MV-4-11 (cell line): ENCODE measurements at regions not wholly inside any gene's neighbourhood (a gene's known extent, or its start where the extent isn't known, plus 50 kb on each side); places are given as distances from the start of the nearest gene placed in this dataset.

ENCODE experiments used
- DNase-seq: peaks from one replicate; lab custom pipeline; 2025; lab: John Stamatoyannopoulos, UW

DNA sequence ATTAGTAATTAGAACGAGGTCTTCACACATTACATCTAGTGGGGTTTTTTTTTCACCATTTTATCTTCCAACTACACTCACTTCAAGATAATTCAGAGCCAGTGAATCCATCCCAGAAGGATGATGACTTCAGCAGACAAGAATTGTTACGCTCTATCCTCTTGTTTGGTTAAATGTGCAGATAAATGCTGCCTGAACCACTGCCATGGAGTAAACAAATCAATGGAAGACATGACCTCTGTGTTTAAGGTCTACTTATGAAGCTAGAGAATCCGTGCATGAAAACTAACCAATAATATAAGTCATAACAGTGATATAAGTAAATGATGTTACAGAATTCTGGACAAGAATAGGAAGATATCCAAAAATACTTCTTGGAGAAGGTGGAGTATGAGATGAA lies 602.6 kb downstream of the TLR4 start:
- DNase-seq = no peak

DNA sequence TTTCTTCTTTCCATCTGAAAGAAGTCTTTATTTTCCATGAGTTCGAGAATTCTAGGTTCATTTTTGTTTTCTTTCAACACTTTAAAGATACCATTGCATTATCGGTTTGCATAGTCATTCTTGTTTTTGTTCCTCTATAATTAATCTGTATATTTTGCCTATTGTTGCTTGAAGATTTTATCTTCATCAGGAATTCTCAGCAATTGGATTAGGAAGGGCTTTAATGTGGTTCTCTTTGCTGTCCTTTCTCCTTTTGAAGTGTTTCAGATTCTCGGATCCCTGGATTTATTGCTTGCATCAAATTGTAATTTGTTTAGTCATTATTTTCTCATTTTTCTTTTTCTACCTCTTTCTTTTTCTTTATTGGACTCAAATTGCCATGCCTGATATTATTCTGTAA lies 609.8 kb downstream of the TLR4 start:
- DNase-seq = no peak

DNA sequence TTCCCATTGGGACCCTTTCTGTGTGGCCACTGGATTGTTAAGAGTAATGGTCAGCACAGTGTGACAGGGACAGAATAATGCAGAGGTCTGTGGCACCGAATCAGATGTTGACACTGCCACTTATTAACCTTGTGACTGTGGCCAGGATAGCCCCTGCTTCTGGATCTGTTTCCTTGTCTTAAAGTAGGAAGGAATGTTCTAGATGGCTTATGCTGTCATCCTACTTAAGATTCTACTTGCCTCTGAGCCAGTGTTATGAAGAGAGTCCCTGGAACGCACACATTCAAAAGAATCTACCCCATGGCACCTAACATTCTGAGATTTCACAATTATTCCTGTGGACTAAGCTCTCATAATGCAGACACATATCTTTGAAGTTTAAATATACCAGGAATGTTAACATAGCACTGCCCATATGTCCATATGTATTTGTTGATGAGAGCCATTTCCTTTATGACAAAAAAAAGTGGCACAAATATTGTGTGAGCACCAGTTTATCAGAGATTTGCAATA lies 612.7 kb downstream of the TLR4 start:
- no peak for DNase-seq

DNA sequence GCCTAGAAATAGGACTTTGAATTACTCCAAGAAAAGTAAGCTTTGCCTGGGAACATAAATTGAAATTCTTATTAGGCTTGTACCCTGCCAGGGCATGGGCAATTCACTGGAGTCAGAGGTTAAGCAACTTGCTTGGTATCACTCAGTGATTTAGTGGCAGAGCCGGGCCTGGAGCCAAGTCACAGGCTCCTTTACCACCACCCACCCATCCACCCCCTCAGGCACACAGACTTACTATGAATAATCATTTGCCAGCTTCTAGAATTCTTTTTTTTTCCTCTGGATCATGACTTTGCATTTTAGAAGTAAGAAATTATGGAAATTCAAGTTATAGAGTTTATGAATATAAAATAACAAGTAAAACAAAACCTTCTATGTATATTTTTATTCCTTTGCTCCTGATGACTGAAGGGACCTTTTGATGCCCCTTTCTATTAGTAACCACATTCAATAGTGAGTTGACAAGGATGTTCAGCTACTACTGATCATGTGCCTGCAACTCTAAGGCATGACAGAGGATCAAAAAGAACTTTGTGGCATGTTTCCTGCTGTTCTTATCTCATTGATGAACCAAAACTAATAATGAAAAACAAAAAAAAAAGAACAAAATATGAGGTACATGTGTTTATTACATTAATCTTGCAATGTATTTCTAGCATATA lies 614.7 kb downstream of the TLR4 start:
- DNase-seq = no peak

DNA sequence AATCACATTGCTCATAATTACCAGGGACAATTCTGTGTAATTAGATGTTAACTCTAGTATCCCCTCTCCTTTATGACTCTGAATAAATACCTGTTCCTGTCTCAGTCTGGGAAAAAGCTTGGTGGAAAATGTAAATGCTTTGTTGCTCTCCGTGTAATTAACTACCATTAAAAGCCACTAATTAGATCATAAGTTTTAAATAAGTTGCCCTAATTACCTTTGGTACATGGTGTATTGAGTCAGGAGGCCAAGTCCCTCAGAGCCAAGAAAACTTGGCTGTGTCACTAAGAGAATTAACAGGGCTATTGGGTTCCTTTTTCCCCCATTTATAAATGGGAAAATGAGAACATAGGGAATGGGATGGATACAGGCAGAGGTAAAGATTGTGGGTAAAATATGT lies 617.6 kb downstream of the TLR4 start:
- DNase-seq = no peak

DNA sequence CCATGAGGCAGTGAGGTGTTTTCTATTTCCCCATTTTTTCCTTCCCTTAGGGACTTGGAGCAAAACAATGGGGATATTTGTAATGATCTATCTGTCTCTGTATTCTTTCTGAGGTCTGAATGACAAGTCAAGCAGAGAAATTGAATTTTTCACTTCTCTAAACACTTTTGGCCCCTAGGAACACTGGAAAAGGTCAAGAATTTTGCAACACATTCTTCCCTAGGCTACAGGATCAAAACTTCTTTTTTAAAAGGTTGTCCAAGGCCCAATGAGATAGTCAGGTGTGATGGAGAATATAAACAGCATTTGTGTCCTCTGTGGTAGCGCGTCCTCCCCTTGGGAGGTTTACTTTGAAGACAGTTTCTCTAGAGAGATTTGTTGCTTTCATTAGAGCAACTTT lies 620.5 kb downstream of the TLR4 start:
- no peak for DNase-seq

DNA sequence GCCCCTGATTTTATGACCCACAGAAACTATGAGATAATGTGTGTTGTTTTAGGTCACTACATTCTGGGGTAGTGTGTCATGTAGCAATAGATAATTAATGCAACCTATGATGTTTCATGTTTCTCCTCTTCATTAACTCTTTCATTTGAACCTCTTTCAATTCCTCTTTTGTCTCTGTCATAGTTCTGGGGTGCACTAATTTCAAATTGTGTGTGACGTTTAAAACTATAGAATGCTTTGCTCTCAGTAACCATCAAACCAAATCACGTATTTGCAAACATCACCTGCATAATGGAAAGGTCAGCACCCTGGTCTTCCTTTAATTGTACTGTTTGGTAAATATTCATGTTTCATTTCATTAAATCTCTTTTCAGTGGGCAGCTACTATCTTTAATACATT lies 621.6 kb downstream of the TLR4 start:
- DNase-seq = no peak

DNA sequence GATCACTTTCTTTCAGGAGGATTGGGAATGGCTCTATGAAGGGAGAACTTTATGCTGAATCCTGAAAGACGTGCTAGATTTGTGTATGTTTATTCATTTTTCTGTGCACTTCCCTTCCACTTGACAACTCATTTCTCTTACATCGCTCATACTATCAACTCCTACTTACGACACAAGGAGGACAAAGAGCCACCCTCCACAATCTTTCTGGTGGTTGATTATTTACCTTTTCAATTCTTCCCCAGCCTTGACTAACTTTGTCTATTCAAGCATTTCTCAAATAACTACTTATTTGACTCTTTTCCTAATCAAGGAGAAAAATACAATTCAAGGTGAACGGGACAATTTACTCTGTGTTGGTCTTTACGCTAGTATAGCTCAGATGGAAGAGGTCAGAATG lies 622.1 kb downstream of the TLR4 start:
- no peak for DNase-seq

DNA sequence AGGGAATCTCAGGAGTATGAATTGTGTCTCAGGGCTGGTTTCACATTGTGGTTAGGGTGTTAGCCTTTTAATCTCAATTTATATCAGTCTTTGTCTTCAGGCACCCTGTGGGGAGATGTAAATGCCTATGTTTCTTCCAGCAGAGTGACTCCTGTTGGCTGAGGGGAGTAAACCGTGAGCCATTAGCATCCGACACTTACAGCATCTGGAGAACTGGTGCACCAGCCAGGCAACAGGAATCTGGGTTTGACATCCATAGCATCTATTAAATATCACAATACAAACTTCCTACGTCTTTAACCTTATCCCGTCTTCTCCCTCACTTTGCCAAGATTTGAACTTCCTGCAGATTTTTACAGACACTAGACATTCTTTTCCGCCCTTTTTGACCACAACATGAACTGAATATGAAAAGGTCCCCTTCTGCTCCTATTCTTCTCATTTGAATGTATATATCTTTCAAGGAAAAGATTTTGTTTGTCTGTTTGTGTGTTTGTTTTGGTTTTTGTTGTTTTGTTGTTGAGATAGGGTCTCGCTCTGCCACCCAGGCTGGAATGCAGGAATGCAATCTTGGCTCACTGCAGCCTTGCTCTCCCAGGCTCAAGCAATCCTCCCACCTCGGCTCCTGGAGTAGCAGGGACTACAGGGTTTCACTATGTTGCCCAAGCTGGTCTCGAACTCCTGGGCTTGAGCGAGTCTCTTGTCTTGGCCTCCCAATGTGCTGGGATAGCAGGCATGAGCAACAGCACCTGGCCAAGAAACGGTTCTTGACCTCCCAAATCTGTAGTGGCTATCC lies 626.2 kb downstream of the TLR4 start:
- no peak for DNase-seq

DNA sequence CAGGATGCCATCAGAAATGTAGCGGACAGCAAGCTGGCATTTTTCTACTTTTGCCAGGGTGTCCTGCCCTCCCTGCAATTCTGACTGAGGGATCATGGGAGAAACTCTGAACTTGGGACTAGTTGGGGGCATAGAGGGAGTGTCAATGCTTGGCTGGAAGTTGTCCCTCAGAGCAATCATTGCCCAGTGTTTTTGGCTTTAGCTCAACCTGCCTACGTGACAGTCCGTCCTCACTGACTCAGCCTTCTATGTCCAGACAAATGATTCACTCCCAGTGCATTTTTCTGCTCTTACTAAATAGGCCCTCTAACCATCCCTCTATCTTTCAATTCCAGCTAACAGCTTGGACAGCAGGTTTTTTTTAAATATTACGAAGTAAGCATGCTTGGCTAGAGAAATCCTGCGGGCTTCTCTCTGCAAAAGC lies 627.4 kb downstream of the TLR4 start:
- no peak for DNase-seq

DNA sequence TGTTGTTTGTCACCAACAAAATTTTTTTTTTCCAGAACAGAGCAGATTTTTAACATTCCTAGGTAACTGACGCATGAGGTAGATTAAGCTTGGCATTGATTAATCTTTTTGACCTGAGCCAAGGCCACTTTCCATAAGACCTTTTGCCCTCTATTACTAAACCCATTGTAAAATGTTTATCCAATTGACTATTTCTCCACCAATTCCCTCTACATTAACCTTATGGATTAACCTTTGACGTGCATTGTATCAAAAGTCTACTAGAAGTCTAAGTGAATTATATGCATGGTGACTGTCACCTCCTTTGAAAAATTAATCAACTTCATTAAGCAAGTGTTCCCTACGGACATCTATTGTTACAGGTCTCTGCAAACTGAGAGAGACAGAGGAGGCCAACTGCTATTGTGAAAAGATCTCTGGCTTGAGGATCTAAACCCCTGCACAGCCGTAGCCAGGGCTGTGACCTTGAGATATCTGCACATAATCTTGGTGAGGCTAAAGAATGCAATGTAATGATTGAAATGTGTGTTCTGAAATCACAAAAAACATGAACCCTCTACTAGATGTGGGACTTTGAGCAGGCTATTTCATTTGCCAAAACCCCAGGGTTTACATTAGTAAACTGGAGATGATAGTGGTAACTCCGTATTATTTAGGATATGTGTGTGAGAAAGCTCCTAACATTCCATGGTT lies 632.2 kb downstream of the TLR4 start:
- DNase-seq = no peak

DNA sequence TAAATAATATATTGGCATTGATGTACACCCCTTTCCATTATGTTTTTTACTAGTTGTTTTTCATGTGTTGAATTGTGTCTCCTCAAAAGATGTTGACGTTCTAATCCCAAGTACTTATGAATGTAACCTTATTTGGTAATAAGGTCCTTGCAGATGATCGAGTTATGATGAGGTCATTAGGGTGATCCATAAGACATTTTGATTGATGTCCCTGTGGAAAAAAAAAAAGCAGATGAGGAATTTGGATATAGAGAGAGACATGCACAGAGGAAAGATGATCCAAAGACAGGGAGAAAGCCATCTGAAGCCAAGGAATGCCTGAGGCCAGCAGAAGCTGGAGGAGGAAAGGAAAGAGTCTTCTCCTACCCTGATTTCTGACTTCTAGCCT lies 632.7 kb downstream of the TLR4 start:
- DNase-seq = no peak

DNA sequence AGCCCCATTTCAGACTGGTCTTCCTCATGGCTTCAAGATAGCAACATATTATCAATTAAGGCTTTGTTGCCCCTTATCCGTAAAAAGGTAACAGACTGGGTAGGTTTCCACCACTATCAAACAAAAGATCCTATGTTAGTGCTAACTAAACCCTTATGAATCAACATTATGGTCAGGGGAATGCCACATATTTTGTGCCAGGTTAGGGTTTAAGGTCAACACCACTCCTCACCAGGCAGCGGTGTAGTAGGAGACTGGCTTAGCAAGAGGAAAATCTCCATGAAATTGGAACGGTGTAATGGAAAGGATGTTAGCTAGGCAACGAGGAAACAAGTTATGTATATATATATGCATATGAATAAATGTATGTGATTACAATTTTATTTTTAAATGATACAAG lies 655.8 kb downstream of the TLR4 start:
- no peak for DNase-seq

DNA sequence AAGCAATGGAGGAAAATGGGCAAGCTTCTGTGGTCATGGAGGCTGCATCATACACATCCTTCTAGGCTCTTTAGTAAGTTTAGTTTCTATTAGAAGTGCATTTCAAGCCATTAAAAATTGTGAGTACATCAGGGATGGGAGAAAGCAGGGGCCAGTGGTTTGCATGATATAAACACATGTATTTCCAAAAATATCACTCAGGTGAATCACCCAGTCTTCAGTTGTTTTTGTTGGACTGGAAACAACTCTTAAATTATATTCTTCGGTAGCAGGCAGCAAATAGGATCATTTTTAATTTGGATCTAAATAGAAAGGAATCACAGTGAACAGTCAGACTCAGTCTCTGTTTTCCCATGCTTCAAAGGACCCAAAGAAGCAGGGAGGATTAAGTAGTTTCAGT lies 657.9 kb downstream of the TLR4 start:
- no peak for DNase-seq

DNA sequence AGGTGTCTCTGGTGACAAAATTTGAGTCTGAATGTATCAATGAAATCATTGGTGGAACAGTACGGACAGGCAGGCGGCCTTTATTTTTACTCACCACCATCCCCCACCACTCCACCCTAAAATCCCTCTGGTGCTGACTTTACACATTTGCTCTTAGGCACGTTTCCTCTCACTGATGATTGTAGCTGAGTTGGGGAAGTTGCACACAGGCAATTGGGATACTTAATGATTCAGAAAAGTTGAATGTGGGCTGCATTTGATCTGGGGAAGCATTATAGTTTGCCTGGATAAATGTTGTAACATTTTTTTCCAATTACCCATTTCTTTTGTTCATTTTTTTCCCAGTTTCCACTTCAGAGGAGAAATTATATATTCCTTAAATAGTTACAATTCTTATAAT lies 658.4 kb downstream of the TLR4 start:
- no peak for DNase-seq

DNA sequence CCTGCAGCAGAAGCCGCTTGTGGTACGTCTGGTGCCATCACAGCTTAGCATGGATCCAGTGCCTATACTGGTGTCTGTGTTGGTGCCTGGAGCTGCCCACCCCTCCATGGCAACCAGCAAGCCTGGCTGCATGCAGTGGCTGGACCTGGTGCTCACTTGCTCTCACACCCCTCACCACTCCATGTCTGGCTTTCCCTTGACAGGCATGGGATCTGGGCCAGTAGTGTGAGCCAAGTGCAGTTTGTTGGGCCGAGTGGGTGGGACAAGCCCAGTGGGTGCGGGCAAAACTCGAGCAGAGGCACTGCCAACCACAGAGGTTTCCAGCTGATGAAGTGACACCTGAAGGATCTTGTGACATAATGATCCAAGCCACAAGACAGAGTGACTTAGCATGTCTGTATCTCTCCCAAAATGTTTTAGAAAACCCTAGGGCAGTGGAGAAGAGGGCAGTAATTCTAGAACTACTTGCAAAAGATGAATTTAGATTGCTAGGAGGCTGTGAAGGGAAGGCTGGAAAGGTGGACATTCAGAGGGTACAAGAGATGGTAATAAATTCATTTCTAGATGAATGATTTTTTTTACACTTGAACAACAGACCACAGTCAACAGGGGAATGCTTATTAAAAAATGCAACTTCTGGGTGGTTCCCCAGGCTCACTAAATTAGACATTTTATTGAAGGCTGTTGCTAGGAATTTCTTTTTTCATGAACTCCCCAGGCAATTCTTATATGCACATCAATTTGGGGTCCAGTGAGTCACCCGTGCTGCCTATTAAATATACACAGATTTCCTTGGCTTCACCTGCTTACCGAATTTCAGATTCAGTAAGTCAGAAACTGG lies 660.3 kb downstream of the TLR4 start:
- DNase-seq = no peak

DNA sequence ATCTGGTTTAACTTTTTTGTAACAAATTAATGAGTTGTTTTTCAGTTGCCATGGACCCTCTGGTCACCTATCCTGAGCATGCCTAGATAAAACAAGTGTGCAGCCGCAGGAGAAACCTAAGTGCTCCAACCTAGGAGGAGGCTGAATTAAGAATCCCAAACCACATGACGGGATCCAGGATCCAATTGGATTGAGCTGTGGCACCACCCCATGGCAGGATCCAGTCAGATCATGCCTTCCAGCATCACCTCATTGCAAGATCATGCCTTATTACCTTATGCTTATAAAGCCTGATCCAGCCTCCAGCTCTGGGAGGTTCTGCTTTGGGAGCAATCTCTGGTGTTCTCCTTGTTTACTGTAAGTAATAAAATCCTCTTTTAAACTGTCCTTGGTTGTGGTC lies 662.0 kb downstream of the TLR4 start:
- no peak for DNase-seq

DNA sequence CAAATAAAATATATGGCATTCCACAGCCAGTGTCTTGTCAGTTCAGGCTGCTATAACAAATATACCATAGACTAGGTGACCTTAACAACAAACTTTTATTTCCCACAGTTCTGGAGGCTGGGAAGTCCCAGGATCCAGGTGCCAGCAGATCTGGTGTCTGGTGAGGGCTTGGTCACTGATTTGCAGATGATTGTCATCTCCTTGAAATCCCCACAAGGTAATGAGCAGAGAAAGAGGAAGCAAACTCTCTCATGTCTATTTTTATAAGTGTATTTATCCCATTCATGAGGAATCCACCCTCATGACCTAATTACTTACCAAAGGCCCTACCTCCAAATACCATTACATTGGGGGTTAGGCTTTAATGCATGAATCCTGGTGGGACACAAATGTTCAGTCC lies 663.2 kb downstream of the TLR4 start:
- DNase-seq = no peak

DNA sequence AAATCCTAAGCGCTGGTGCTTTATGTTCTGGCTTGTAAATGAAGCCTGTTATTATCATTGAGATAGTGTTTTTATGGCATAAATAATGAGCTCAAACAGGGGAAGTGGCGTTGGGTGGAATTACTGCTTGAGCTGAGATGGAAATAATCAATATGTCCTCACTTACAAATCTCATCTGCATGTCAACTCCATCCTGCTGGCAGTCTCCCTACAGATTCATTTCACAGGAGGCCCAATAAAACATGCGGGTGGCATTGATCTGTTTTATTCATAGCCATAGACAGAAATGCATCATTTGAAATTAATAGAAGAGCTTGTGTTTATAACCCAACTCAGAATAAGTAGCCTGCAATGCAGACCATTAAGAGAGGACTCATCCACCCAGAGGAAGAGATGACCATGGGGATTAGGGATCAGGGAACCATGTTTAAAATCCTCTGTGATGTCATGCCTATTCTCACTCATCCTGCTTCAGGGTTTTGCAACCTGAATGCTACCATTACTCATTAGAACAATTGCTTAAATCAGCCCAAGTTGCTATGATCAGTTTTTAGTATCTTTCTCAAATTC lies 680.4 kb downstream of the TLR4 start:
- DNase-seq = no peak

DNA sequence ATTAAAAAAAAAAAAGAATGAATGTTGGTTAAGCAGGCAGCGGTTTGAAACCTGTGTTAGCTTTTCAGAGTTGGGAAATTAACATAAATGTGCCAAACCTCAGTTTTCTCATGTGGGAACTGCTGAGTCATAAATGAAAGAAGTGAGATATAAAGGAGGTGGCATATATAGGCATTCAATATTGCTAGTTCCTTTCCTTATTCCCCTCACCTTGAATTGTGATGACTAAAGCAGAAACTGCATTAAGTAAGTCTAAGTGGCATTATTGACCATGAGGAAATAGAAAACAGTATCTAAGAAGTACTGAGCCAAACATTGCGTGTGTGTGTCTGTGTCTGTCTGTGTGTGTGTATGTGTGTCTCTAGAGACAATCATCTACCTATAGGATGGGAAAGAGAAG lies 691.2 kb downstream of the TLR4 start:
- DNase-seq = peak; percentile 1

DNA sequence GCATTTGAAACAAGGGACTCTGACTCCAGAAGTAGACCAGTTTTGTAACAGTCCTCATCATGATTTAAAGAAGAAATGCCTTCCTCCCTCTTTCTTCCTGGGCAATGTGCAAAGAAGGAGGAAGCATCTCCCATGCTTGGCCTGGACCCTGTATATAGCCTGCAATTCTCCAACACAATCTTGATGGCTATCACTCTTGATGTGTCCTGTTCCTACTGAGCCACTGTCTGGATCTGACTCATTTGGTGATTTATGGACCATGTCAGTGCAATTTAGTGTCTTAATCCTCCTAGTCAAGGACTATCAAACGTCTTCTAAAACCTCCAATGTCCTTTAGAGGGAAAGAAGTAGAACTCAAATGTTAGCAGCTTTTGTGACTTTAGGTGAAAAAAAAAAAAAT lies 697.3 kb downstream of the TLR4 start:
- no peak for DNase-seq

DNA sequence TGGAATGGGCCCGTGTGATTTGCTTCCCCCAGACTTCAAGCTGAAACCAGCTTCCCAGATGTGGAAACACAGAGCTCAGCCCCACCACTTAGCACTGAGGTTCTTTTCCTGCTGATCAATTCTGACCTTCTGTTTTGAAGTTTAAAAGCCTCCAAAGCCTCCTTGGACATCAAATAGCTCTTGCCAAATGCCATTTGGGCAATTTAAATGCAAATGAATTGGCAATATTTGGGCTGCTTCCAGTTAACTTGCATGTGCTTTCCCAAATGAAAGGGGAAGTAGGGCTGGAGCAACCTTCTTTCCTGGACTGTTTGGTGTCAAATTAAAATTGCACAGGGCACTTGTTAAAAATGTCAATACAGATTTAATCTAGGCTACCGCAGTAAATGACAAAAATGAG lies 710.5 kb downstream of the TLR4 start:
- no peak for DNase-seq
